Liver (tissue), 3 donors: ENCODE measurements at regions not wholly inside any gene's neighbourhood (a gene's known extent, or its start where the extent isn't known, plus 50 kb on each side); places are given as distances from the start of the nearest gene placed in this dataset.

Experiments used
- CTCF ChIP-seq: fragments of 150-350 bp; IDR thresholded peaks from 2 replicates; pipeline ENCODE4 v1.5.1; 2017; ENCODE audit warnings: improper control_type of control experiment, low read depth, low read length; ENCODE audit not compliant: missing input control
- EGR1 ChIP-seq, 2 donors: IDR thresholded peaks; 2 replicates each; pipeline ENCODE4 v1.6.1; 2016 to 2018; ENCODE audit warnings: antibody characterized with exemption in 2 of 2, low read depth in 2 of 2
- GABPA ChIP-seq, 2 donors: IDR thresholded peaks in 1 of 2; conservative IDR thresholded peaks in 1 of 2; 2 replicates each; pipeline ENCODE4 v1.6.1; 2016; ENCODE audit warnings: antibody characterized with exemption in 2 of 2, mild to moderate bottlenecking in 1 of 2, moderate library complexity in 1 of 2
- JUND ChIP-seq, 2 donors: IDR thresholded peaks; 2 replicates each; pipeline ENCODE4 v1.6.1; 2016; ENCODE audit warnings: antibody characterized with exemption in 2 of 2
- MAX ChIP-seq: IDR thresholded peaks from 2 replicates; pipeline ENCODE4 v1.6.1; 2016; ENCODE audit warnings: antibody characterized with exemption
- TAF1 ChIP-seq: conservative IDR thresholded peaks from 2 replicates; pipeline ENCODE4 v1.6.1; 2016; ENCODE audit warnings: antibody characterized with exemption, mild to moderate bottlenecking
- donor health status: healthy.
- donor health status: healthy.

- no peak for TF ChIP-seq CTCF
- no peak for TF ChIP-seq JUND (IDR thresholded peaks at IDR 0.05)
- TF ChIP-seq GABPA (IDR thresholded peaks at IDR 0.05 in 1 of 2, conservative IDR thresholded peaks at IDR 0.05 in 1 of 2): no peak
- no peak for TF ChIP-seq TAF1
- TF ChIP-seq MAX: no peak
- TF ChIP-seq EGR1 (IDR thresholded peaks at IDR 0.05; ENCODE audit: low read depth in 2 of 2): no peak
Observed at GRCh38 chr10:78574547-78574946, 494.2 kb upstream of the ZMIZ1 start.
